HEK293 (cell line): ENCODE measurements at regions not wholly inside any gene's neighbourhood (a gene's known extent, or its start where the extent isn't known, plus 50 kb on each side); places are given as distances from the start of the nearest gene placed in this dataset.

Experiments
- CTCF ChIA-PET: fragments of 350-600 bp; formaldehyde crosslinking; extraction: SDS; loops from one replicate; lab custom pipeline; 2021; ENCODE audit warnings: antibody characterized with exemption; lab: Yijun Ruan, JAX
- POLR2A ChIA-PET: fragments of 300-600 bp; formaldehyde crosslinking; extraction: SDS; loops from one replicate; lab custom pipeline; 2020; ENCODE audit warnings: antibody characterized with exemption, inconsistent platforms; lab: Yijun Ruan, JAX
- H3K27ac ChIP-seq: fragments of 200-500 bp; sonication (Bioruptor generic); 2 replicates; pipeline ENCODE4 v1.5.1; 2014; ENCODE audit warnings: low read depth, low read length, control low read depth, inconsistent platforms; ENCODE audit errors: extremely low read depth
- H3K36me3 ChIP-seq, 2 experiments: fragments of 200-500 bp in 1 of 2; sonication (Bioruptor generic) in 1 of 2; 1 replicate in 1 of 2; 2 replicates in 1 of 2; pipeline ENCODE4 v1.5.1; 2014 to 2017; ENCODE audit warnings: inconsistent platforms in 2 of 2, low read length in 2 of 2; ENCODE audit not compliant: control insufficient read depth in 2 of 2, insufficient read depth in 1 of 2
- H3K4me1 ChIP-seq: fragments of 200-500 bp; sonication (Bioruptor generic); 2 replicates; pipeline ENCODE4 v1.5.1; 2014; ENCODE audit warnings: mild to moderate bottlenecking, low read length, inconsistent platforms; ENCODE audit not compliant: control insufficient read depth, insufficient read depth
- H3K4me3 ChIP-seq: 2 replicates; pipeline ENCODE4 v1.5.1; 2011; ENCODE audit warnings: low read depth, mild to moderate bottlenecking, control low read depth, low read length, moderate library complexity
- H3K9me3 ChIP-seq: fragments of 200-500 bp; sonication (Bioruptor generic); 2 replicates; pipeline ENCODE4 v1.5.1; 2014; ENCODE audit warnings: low read depth, low read length, inconsistent platforms; ENCODE audit not compliant: control insufficient read depth, insufficient read depth
- HOXA7 ChIP-seq: sonication (generic); formaldehyde crosslinking; IDR thresholded peaks from 2 replicates; pipeline ENCODE4 v1.8.1; 2022; ENCODE audit warnings: missing genetic modification reagents, borderline replicate concordance
- KLF1 ChIP-seq: fragments of 450-650 bp; formaldehyde crosslinking; IDR thresholded peaks from 2 replicates; pipeline ENCODE4 v1.5.1; 2016; ENCODE audit warnings: missing biosample characterization, missing genetic modification characterization
- KLF9 ChIP-seq: fragments of 450-650 bp; formaldehyde crosslinking; IDR thresholded peaks from 2 replicates; pipeline ENCODE4 v1.5.1; 2016; ENCODE audit warnings: missing biosample characterization, missing genetic modification characterization, low read depth
- REPIN1 ChIP-seq: fragments of 450-650 bp; formaldehyde crosslinking; IDR thresholded peaks from 2 replicates; pipeline ENCODE4 v1.5.1; 2017; ENCODE audit warnings: missing biosample characterization, missing genetic modification characterization, low read depth
- ZIC2 ChIP-seq: fragments of 450-650 bp; formaldehyde crosslinking; IDR thresholded peaks from 2 replicates; pipeline ENCODE4 v1.5.1; 2016; ENCODE audit warnings: missing biosample characterization, missing genetic modification characterization
- ZNF114 ChIP-seq: fragments of 450-650 bp; formaldehyde crosslinking; IDR thresholded peaks from 2 replicates; pipeline ENCODE4 v1.5.0; 2017; ENCODE audit warnings: missing biosample characterization, missing genetic modification characterization
- ZNF121 ChIP-seq: fragments of 450-650 bp; formaldehyde crosslinking; IDR thresholded peaks from 2 replicates; pipeline ENCODE4 v1.5.1; 2016; ENCODE audit warnings: missing biosample characterization, missing genetic modification characterization
- ZNF133 ChIP-seq: fragments of 450-650 bp; formaldehyde crosslinking; IDR thresholded peaks from 2 replicates; pipeline ENCODE4 v1.5.1; 2016; ENCODE audit warnings: missing biosample characterization, missing genetic modification characterization
- ZNF19 ChIP-seq: fragments of 450-650 bp; formaldehyde crosslinking; IDR thresholded peaks from 2 replicates; pipeline ENCODE4; 2016; ENCODE audit warnings: missing biosample characterization, missing genetic modification characterization, low read depth
- ZNF211 ChIP-seq: fragments of 450-650 bp; formaldehyde crosslinking; IDR thresholded peaks from 2 replicates; pipeline ENCODE4 v1.5.1; 2016; ENCODE audit warnings: low read depth, missing biosample characterization, missing genetic modification characterization
- ZNF302 ChIP-seq: fragments of 450-650 bp; formaldehyde crosslinking; IDR thresholded peaks from 2 replicates; pipeline ENCODE4 v1.5.1; 2016; ENCODE audit warnings: missing biosample characterization, missing genetic modification characterization, low read depth
- ZNF426 ChIP-seq: fragments of 450-650 bp; formaldehyde crosslinking; IDR thresholded peaks from 2 replicates; pipeline ENCODE4 v1.5.1; 2017; ENCODE audit warnings: missing biosample characterization, missing genetic modification characterization, mild to moderate bottlenecking, inconsistent platforms, moderate library complexity
- ZNF548 ChIP-seq: fragments of 450-650 bp; formaldehyde crosslinking; IDR thresholded peaks from 2 replicates; pipeline ENCODE4 v1.5.1; 2016; ENCODE audit warnings: missing biosample characterization, missing genetic modification characterization
- ZNF660 ChIP-seq: fragments of 450-650 bp; IDR thresholded peaks from 2 replicates; pipeline ENCODE4 v1.5.1; 2018; ENCODE audit warnings: missing biosample characterization, mild to moderate bottlenecking, missing genetic modification characterization
- ZNF664 ChIP-seq: fragments of 450-650 bp; formaldehyde crosslinking; IDR thresholded peaks from 2 replicates; pipeline ENCODE4 v1.5.1; 2016; ENCODE audit warnings: missing biosample characterization, missing genetic modification characterization
- ZNF670 ChIP-seq: fragments of 450-650 bp; formaldehyde crosslinking; IDR thresholded peaks from 2 replicates; pipeline ENCODE4 v1.5.1; 2016; ENCODE audit warnings: missing biosample characterization, missing genetic modification characterization, low read depth
- ZNF677 ChIP-seq: fragments of 450-650 bp; IDR thresholded peaks from 2 replicates; pipeline ENCODE4 v1.5.0; 2018; ENCODE audit warnings: missing biosample characterization, mild to moderate bottlenecking, missing genetic modification characterization, moderate library complexity
- ZSCAN30 ChIP-seq: fragments of 450-650 bp; IDR thresholded peaks from 2 replicates; pipeline ENCODE4 v1.5.1; 2018; ENCODE audit warnings: missing biosample characterization, mild to moderate bottlenecking, missing genetic modification characterization, moderate library complexity
- TF ChIP-seq, protein P1 (sequence below): fragments of 450-650 bp; formaldehyde crosslinking; IDR thresholded peaks from 2 replicates; pipeline ENCODE4 v1.5.1; 2016; ENCODE audit warnings: missing biosample characterization, missing genetic modification characterization, low read depth
- TF ChIP-seq, protein P2 (sequence below): fragments of 450-650 bp; IDR thresholded peaks from 2 replicates; pipeline ENCODE4 v1.5.1; 2018; ENCODE audit warnings: missing biosample characterization, missing genetic modification characterization
- TF ChIP-seq, protein P3 (sequence below): fragments of 450-650 bp; formaldehyde crosslinking; IDR thresholded peaks from 2 replicates; pipeline ENCODE4 v1.5.1; 2016; ENCODE audit warnings: missing biosample characterization, missing genetic modification characterization
- TF ChIP-seq, protein P4 (sequence below): fragments of 450-650 bp; formaldehyde crosslinking; IDR thresholded peaks from 2 replicates; pipeline ENCODE4 v1.5.1; 2016; ENCODE audit warnings: missing biosample characterization, missing genetic modification characterization
- TF ChIP-seq, protein P5 (sequence below): fragments of 450-650 bp; formaldehyde crosslinking; IDR thresholded peaks from 2 replicates; pipeline ENCODE4 v1.5.1; 2016; ENCODE audit warnings: missing biosample characterization, missing genetic modification characterization
- TF ChIP-seq, protein P6 (sequence below): sonication (generic); formaldehyde crosslinking; IDR thresholded peaks from 2 replicates; pipeline ENCODE4 v1.8.1; 2022; ENCODE audit warnings: mild to moderate bottlenecking, moderate library complexity, missing genetic modification reagents

DNA sequence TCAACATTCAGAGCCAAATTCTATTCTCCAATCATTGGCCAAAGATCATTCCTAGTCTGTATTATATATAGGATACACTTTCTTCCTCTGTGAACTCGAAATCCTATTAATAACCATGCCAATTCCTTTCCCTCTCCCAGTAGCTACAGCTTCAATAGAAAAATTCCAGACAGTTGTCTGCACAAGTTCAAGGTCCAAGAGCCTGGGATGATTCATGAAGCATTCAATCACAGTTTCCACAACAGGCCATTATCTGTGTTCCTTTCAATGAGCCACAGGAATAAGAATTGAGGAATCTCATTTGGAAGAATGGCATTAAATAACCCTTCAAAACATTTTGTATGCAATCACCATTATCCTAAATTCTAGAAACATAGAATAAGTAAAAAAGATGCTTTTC, 437.4 kb downstream of the RMST start:
- no peaks in the 10 kb centered on the region for H3K36me3 ChIP-seq
- no peak overlapping the region for H3K27ac ChIP-seq
- H3K9me3 ChIP-seq, result no peaks in the 10 kb centered on the region
- H3K4me3 ChIP-seq, result no peak overlapping the region
- CTCF ChIA-PET, result no interaction called here
- H3K4me1 ChIP-seq, result no peaks in the 10 kb centered on the region
- TF ChIP-seq, protein P1, sequence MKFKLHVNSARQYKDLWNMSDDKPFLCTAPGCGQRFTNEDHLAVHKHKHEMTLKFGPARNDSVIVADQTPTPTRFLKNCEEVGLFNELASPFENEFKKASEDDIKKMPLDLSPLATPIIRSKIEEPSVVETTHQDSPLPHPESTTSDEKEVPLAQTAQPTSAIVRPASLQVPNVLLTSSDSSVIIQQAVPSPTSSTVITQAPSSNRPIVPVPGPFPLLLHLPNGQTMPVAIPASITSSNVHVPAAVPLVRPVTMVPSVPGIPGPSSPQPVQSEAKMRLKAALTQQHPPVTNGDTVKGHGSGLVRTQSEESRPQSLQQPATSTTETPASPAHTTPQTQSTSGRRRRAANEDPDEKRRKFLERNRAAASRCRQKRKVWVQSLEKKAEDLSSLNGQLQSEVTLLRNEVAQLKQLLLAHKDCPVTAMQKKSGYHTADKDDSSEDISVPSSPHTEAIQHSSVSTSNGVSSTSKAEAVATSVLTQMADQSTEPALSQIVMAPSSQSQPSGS (tag by site-specific recombination), result no peak
- TF ChIP-seq ZIC2 (tag by site-specific recombination) (no peak), ZNF114 (tag by site-specific recombination) (no peak), ZNF426 (tag by site-specific recombination) (no peak)
- TF ChIP-seq, protein P2, sequence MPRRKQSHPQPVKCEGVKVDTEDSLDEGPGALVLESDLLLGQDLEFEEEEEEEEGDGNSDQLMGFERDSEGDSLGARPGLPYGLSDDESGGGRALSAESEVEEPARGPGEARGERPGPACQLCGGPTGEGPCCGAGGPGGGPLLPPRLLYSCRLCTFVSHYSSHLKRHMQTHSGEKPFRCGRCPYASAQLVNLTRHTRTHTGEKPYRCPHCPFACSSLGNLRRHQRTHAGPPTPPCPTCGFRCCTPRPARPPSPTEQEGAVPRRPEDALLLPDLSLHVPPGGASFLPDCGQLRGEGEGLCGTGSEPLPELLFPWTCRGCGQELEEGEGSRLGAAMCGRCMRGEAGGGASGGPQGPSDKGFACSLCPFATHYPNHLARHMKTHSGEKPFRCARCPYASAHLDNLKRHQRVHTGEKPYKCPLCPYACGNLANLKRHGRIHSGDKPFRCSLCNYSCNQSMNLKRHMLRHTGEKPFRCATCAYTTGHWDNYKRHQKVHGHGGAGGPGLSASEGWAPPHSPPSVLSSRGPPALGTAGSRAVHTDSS (tag by site-specific recombination), result no peak
- TF ChIP-seq, all 188 proteins: peak for 0
- POLR2A ChIA-PET, result no interaction called here

DNA sequence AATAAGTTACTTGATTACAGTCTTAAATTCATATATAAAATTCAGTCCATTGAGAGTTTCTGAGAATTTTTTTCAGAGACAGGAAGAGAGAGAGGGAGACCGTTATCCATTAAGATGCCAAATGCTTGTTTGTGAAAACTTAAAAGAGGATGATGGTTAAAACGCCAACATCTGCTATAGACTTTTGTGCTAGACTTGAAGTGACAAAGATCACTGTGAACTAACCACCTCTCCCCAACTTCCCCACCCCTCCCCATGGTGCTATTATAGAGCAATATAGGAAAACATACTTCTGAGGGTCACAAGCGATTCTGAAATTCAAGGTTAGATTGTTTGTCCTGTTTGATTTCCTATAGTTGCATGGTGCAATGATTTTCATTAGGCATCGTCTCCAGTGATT, 440.8 kb downstream of the RMST start:
- TF ChIP-seq ZNF211 (tag by site-specific recombination), result no peak
- no peak for TF ChIP-seq ZNF19 (tag by site-specific recombination)
- TF ChIP-seq KLF9 (tag by site-specific recombination), result no peak
- TF ChIP-seq, protein P3, sequence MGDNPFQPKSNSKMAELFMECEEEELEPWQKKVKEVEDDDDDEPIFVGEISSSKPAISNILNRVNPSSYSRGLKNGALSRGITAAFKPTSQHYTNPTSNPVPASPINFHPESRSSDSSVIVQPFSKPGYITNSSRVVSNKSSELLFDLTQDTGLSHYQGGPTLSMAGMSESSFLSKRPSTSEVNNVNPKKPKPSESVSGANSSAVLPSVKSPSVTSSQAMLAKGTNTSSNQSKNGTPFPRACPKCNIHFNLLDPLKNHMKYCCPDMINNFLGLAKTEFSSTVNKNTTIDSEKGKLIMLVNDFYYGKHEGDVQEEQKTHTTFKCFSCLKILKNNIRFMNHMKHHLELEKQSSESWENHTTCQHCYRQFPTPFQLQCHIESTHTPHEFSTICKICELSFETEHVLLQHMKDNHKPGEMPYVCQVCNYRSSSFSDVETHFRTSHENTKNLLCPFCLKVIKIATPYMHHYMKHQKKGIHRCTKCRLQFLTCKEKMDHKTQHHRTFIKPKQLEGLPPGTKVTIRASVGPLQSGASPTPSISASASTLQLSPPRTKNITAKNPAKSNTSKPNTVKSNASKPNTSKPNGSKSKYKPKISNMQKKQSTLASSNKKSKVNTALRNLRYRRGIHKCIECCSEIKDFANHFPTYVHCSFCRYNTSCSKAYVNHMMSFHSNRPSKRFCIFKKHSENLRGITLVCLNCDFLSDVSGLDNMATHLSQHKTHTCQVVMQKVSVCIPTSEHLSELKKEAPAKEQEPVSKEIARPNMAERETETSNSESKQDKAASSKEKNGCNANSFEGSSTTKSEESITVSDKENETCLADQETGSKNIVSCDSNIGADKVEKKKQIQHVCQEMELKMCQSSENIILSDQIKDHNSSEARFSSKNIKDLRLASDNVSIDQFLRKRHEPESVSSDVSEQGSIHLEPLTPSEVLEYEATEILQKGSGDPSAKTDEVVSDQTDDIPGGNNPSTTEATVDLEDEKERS, result no peak
- no peak for TF ChIP-seq ZNF121 (tag by site-specific recombination)
- no peak for TF ChIP-seq KLF1 (tag by site-specific recombination)
- no peak for TF ChIP-seq ZNF664 (tag by site-specific recombination)
- TF ChIP-seq ZNF677 (tag by site-specific recombination), result no peak
- TF ChIP-seq ZNF670 (tag by site-specific recombination), result no peak
- TF ChIP-seq, protein P4, sequence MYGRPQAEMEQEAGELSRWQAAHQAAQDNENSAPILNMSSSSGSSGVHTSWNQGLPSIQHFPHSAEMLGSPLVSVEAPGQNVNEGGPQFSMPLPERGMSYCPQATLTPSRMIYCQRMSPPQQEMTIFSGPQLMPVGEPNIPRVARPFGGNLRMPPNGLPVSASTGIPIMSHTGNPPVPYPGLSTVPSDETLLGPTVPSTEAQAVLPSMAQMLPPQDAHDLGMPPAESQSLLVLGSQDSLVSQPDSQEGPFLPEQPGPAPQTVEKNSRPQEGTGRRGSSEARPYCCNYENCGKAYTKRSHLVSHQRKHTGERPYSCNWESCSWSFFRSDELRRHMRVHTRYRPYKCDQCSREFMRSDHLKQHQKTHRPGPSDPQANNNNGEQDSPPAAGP (tag by site-specific recombination), result no peak
- no peak for TF ChIP-seq HOXA7 (CRISPR knock-in tag)
- TF ChIP-seq ZNF548 (tag by site-specific recombination), result no peak
- TF ChIP-seq, protein P5, sequence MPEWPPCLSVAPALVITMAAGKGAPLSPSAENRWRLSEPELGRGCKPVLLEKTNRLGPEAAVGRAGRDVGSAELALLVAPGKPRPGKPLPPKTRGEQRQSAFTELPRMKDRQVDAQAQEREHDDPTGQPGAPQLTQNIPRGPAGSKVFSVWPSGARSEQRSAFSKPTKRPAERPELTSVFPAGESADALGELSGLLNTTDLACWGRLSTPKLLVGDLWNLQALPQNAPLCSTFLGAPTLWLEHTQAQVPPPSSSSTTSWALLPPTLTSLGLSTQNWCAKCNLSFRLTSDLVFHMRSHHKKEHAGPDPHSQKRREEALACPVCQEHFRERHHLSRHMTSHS (tag by site-specific recombination), result no peak
- no peak for TF ChIP-seq REPIN1 (tag by site-specific recombination)
- TF ChIP-seq ZNF302, result no peak
- no peak for TF ChIP-seq ZSCAN30 (tag by site-specific recombination)
- no peak for TF ChIP-seq ZNF133
- TF ChIP-seq ZNF660, result no peak
- TF ChIP-seq, protein P6, sequence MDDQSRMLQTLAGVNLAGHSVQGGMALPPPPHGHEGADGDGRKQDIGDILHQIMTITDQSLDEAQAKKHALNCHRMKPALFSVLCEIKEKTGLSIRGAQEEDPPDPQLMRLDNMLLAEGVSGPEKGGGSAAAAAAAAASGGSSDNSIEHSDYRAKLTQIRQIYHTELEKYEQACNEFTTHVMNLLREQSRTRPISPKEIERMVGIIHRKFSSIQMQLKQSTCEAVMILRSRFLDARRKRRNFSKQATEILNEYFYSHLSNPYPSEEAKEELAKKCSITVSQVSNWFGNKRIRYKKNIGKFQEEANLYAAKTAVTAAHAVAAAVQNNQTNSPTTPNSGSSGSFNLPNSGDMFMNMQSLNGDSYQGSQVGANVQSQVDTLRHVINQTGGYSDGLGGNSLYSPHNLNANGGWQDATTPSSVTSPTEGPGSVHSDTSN (CRISPR knock-in tag), result no peak
- TF ChIP-seq, all 188 proteins: peak for 0
- CTCF ChIA-PET, result no interaction called here
- no peak overlapping the region for H3K4me3 ChIP-seq
- H3K4me1 ChIP-seq, result no peaks in the 10 kb centered on the region
- no peaks in the 10 kb centered on the region for H3K9me3 ChIP-seq
- H3K27ac ChIP-seq, result no peak overlapping the region
- POLR2A ChIA-PET, result no interaction called here
- H3K36me3 ChIP-seq, result no peaks in the 10 kb centered on the region
